T47D (cell line): ENCODE measurements at regions not wholly inside any gene's neighbourhood (a gene's known extent, or its start where the extent isn't known, plus 50 kb on each side); places are given as distances from the start of the nearest gene placed in this dataset.

Source experiments
- DNase-seq, 2 experiments: peaks; one replicate each; pipeline versions ENCODE4 v3.0.0 to v3.0.0-alpha.2; 2011 to 2012; ENCODE audit warnings: low read depth in 1 of 2, low spot score in 1 of 2
- JUND ChIP-seq: IDR thresholded peaks from 2 replicates; pipeline ENCODE4 v1.6.1; 2012; ENCODE audit warnings: low read depth
- in situ Hi-C: cut with HindIII; loops from 2 replicates; pipeline ENCODE4 v1.10.0; 2016; ENCODE audit warnings: low sequenced_read_pairs, low pct_unique_long_range_greater_than_20kb

DNA sequence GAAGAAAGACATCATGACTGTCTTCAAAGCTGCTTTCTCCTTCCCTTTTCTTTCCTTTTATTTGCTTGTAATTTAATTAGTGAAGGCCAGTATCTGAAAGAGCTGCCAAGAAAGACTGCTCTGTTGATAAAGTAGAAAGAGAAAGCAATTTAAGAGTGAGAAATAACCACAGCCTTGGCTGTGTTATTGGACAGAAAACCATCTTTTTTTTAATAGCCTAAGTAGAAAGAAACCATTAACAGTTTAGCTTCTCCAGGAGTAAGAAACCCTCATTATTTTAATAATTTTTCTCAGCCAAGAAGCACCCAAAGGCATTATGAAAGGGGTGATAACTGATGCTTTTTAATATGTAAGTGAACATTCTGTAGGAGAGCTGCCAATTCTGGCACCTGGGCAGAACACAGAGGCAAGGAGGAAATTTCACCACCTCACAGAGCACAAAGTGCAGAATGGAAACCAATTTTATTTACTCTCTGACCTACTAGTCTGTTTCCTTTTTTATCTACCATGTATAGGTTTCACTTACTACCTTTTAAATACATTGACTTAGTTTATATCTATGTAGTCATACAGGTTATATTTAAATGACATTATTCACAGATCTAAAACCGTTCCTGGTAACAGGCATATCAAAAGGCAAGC is 703.2 kb downstream of the MRPL39 start:
- DNase-seq: no peak
- no peak for TF ChIP-seq JUND
- in situ Hi-C loops: no loop called here

DNA sequence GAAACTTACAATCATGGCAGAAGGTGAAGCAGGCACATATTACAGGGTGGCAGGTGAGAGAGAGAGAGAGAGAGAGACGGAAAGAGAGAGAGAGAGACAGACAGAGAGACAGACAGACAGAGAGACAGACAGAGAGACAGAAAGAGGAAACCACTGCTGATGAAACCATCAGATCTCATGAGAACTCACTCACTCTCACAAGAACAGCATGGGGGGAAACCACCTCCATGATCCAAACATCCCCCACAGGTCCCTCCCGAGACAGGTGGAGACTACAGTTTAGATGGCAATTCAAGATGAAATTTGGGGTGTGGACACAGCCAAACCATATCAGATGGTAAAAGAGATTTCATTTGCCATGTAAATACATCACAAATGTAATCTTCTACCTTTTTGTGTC is 708.1 kb downstream of the MRPL39 start:
- TF ChIP-seq JUND: no peak
- no peak for DNase-seq
- in situ Hi-C loops: no loop called here

DNA sequence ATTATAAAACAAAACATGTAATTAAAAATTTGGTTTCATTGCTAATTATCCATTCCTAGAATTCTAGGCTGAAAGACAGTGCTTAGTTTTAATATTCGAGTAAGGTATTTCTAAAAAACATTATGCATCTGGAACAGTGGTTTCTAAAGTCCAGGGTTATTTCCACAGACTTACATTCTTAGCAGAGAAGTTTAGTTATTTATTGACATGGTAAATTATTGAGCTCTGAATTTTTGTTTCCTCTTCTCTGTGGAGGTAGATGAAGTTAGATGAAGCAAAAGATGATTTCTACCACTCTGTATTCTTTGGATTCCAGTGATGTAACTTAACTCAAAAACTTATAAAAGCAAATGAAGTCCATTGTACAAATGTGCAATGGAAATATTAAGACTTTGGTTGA is 709.4 kb downstream of the MRPL39 start:
- no peak for TF ChIP-seq JUND
- in situ Hi-C loops: no loop called here
- DNase-seq: no peak

DNA sequence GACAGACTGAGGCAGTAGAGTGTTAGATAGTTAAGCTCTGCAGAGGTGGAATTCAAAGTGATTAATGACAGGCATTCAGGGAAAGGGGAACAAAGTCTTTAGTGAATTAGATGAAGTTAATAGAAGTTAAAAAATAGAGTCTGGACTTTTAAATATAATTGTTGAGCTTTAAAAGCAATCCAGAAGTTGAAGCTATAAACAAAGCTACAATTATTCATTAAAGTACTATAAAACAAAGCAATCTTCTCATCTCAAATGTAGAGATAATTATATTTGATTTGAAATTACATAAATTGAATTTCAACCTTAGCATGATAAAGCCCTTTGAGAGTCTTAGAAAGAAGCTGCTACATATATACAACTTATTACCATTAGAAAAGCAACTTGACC is 710.6 kb downstream of the MRPL39 start:
- no peak for DNase-seq
- in situ Hi-C loops: no loop called here

DNA sequence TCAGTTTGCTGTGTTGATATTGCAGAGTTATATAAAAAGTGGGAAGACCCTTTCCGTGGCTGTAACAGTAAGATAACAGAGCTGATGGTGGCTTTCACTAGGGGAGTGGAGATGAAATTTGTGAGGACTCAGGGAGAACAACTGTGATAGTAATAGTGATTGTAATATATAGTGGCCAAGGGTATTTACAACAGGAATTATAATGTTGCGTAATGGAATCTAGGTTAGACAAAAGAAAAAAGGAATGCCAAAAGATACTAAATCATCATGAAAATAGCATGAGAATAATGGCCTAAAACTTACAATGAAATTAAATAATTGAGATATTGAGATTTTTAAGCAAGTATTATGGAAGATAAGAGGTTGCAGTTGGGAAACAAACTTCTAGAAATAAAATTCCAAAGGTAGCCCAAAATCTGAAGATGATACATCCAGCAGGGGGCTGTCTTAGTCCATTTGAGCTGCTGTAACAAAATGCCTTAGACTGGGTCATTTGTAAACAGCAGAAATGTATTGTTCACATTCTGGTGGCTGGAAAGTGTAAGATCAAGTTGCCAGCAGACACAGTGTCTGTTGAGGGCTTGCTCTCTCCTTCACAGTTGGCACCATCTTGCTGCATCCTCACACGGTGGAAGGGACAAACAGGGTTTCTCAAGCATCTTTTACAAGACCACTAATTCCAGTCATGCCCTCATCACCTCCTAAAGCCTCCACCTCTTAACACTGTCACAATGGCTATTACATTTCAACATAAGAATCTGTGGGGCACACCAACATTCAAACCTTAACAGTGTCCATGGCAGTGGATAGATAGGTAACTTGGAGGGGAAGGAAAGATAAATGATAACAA is 711.2 kb downstream of the MRPL39 start:
- in situ Hi-C loops: no loop called here
- TF ChIP-seq JUND: no peak
- DNase-seq: peak in 1 of 2 experiments; percentile 56

More for the DNA sequence above, 710.6 kb downstream of the MRPL39 start:
- no peak for TF ChIP-seq JUND

DNA sequence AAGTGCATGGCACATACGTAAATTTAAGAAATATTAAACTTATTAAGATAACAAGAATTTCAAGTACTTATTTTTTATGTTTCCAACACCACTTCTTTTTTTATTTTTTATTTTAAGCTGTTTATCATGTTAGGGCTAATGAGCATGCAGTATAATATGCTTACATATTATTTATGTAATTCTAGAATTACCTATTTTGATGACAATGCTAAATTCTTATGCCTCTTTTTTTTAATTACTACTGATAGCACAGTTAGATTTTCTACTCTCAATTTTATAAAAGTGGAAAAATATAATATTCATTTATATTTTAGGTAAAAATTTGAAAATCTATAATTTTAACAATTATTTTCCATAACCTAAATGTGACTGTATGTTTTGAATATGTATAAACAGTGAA is 713.0 kb downstream of the MRPL39 start:
- no peak for DNase-seq
- in situ Hi-C loops: no loop called here
- no peak for TF ChIP-seq JUND

DNA sequence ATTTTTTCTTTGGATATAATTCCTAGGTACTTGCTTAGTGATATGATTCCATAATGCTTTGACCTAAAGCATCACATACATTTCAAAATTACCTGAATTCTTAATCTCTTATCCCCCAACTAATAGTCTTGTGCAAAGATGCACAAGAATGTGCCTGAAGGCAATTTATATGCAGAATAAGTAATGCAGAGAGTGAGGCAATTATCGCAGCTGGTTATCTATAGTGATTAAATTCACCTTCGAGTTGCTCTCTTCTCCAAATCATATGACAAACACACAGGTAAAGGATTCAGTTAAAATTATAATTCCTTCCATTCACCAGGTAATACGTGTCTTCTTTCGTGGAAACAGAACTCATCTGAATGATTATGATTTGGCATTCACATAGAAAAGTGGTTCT is 717.3 kb downstream of the MRPL39 start:
- DNase-seq: no peak
- no peak for TF ChIP-seq JUND
- in situ Hi-C loops: no loop called here

DNA sequence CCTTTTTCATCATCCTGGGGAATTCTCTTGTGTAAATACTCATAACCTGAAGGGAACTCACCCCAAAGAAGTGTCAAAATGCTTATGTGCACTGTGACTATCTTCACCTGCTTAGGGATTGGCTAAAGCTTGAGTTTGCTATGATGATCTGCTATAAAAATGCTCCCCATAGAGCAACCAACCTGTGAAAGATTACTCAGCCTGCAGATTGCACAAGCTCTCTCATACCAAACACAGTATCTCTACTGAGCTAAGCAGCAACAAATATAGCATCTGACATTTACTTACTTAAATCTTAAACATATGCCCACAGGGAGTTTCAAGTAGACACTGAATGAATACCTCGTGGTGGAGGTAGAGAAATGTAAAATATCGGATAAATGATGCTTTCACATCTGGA is 725.8 kb downstream of the MRPL39 start:
- in situ Hi-C loops: no loop called here
- DNase-seq: no peak
- no peak for TF ChIP-seq JUND

DNA sequence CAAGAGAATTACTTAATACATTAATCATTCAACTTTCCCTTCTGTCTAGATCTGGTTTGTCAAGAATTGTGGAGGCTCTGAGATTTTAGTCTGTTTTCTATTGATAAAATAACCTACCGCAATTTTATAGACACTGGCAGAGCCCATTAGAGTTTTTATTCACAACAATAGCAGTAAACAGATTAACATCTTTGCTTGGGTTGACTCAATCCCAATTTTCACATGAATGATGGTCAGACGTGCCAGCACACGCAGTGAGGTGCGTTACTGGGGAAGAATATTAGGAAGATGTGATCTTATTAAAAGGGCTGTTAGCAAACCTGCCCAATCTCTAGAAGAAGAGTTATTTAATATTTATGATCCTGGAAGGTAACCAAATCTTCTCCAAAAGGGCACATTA is 736.6 kb downstream of the MRPL39 start:
- DNase-seq: no peak
- in situ Hi-C loops: no loop called here
- TF ChIP-seq JUND: no peak

DNA sequence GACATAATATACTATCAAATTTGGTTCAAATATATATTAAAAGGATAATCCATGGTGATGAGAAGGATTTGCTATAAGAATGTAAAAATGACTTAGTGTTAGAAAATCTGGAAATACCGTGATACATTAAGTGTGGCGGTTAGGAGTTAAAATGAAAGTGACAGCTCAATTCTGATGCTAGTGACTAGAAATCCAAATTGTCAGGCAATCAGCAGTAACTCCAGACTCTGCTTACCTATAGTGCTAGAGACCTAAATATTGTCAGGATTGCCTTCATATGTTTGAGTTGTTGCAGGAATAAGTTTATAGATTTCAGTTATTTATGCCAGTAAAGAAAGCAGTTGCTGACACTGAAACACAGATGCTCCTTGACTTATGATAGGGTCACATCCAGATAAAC is 737.4 kb downstream of the MRPL39 start:
- no peak for DNase-seq
- no peak for TF ChIP-seq JUND
- in situ Hi-C loops: no loop called here

DNA sequence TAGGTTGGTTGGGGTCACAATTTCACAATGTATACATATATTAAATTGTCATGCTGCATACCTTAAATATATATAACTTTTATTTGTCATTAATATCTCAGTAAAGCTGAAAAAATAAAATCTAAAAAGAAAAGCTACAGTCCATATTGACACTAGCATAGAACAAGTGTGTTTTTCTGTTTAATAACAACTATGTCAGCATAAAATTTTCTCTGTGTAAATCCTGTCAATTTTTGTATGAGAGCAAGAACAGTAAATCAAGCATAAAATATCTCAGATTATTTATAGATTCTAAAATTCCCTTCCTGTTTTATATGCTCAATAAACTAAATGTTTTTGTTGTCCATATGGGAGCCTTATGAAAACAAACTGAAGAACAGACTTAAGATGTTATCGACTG is 739.2 kb downstream of the MRPL39 start:
- DNase-seq: no peak
- in situ Hi-C loops: no loop called here
- no peak for TF ChIP-seq JUND

DNA sequence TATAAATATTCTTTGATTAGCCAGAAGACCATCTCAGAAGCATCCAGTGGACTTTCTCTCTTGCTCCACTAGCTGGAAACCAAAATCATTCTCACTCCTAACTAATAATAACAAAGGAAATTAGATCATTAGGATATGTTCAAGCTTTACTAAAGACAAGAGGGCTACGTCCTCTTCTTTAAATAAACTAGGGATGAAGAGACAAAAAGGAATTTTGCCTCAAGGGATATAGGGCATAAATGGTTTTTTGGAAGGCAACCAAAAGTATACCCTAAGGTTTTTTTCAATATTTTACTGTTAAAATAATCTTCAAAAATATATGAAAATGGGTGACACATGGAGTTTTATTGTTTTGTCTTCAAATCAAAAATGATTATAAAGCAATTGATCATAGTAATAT is 745.8 kb downstream of the MRPL39 start:
- DNase-seq: no peak
- in situ Hi-C loops: no loop called here
- no peak for TF ChIP-seq JUND

DNA sequence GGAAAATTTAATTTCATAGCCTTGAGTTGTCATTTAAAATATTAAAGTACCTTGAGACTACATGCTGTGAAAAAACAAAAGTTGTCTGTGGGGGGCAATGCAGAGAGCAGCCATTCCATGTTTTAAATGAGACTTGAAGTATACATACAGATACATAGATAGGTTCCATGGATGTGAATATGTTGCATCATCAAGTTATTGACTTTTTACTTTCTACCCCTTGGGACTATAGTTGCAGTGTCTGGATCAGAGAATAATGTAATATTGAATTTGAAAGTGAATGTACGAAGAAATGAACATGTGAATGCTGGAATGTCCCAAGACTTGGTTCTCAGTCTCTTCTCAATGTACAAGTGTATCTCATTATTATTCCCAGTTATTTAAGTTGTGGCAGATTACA is 751.0 kb downstream of the MRPL39 start:
- in situ Hi-C loops: no loop called here
- TF ChIP-seq JUND: no peak
- DNase-seq: no peak
